IMR-90 (cell line): ENCODE measurements at regions not wholly inside any gene's neighbourhood (a gene's known extent, or its start where the extent isn't known, plus 50 kb on each side); places are given as distances from the start of the nearest gene placed in this dataset.

Source experiments
- ATAC-seq: fragments of 200-7000 bp; cut with Tn5 transposase; 2 replicates; pipeline ENCODE4 v1.9.1; 2020; ENCODE audit warnings: low read depth, mild to moderate bottlenecking, moderate library complexity
- BruUV-seq: library from RNA; stranded (reverse); fragments of 400-500 nt; replicated peaks from 2 replicates; lab custom pipeline; 2021; lab: Mats Ljungman, UMichigan
- CTCF ChIA-PET: fragments of 300-600 bp; formaldehyde crosslinking; extraction: SDS; loops from one replicate; lab custom pipeline; 2021; ENCODE audit warnings: antibody characterized with exemption; lab: Yijun Ruan, JAX
- POLR2A ChIA-PET: fragments of 300-600 bp; sonication (Branson Sonifier 250); formaldehyde crosslinking; loops from one replicate; lab custom pipeline; 2022; ENCODE audit warnings: antibody characterized with exemption; ENCODE audit not compliant: unreplicated experiment; lab: Charles Lee
- DNase-seq: peaks from one replicate; pipeline ENCODE4 v3.0.0; 2013
- H2AFZ ChIP-seq: replicated peaks from 2 replicates; pipeline ENCODE3; 2013; ENCODE audit warnings: low read length, mild to moderate bottlenecking; ENCODE audit not compliant: poor library complexity
- H2AK5ac ChIP-seq: 2 replicates; pipeline ENCODE4 v1.6.1; 2013; ENCODE audit warnings: low read depth, low read length, inconsistent platforms
- H2AK9ac ChIP-seq: replicated peaks from 2 replicates; pipeline ENCODE3; 2013; ENCODE audit warnings: mild to moderate bottlenecking, low read depth, low read length, moderate library complexity; ENCODE audit not compliant: poor library complexity
- H2BK120ac ChIP-seq: 2 replicates; pipeline ENCODE4 v1.6.1; 2013; ENCODE audit warnings: low read depth, low read length, inconsistent platforms
- H2BK15ac ChIP-seq: 3 replicates; pipeline ENCODE4 v1.6.1; 2013; ENCODE audit warnings: low read depth, low read length, inconsistent platforms
- H2BK20ac ChIP-seq: 2 replicates; pipeline ENCODE4 v1.6.1; 2013; ENCODE audit warnings: low read depth, mild to moderate bottlenecking, inconsistent platforms, low read length, moderate library complexity
- H2BK5ac ChIP-seq: 2 replicates; pipeline ENCODE4 v1.6.1; 2013; ENCODE audit warnings: mild to moderate bottlenecking, low read depth, low read length, inconsistent platforms; ENCODE audit not compliant: poor library complexity, severe bottlenecking
- H3K14ac ChIP-seq: replicated peaks from 2 replicates; pipeline ENCODE4 v1.6.1; 2013; ENCODE audit warnings: low read depth, low read length, inconsistent platforms
- H3K18ac ChIP-seq: 2 replicates; pipeline ENCODE4 v1.6.1; 2013; ENCODE audit warnings: low read depth, low read length, control low read depth
- H3K23ac ChIP-seq: 2 replicates; pipeline ENCODE4 v1.6.1; 2013; ENCODE audit warnings: low read depth, low read length, inconsistent platforms
- H3K27ac ChIP-seq: 2 replicates; pipeline ENCODE4 v1.5.1; 2013; ENCODE audit warnings: mild to moderate bottlenecking, control low read depth, low read length; ENCODE audit not compliant: insufficient read depth
- H3K27me3 ChIP-seq: 2 replicates; pipeline ENCODE4 v1.6.1; 2013; ENCODE audit warnings: low read length; ENCODE audit not compliant: control insufficient read depth, insufficient read depth
- H3K36me3 ChIP-seq: 2 replicates; pipeline ENCODE4 v1.6.1; 2013; ENCODE audit warnings: low read length, mixed read lengths; ENCODE audit not compliant: control insufficient read depth, insufficient read depth
- H3K4ac ChIP-seq: 2 replicates; pipeline ENCODE4 v1.6.1; 2013; ENCODE audit warnings: low read depth, low read length, inconsistent platforms
- H3K4me1 ChIP-seq: 2 replicates; pipeline ENCODE4 v1.6.1; 2013; ENCODE audit warnings: low read length, mixed read lengths; ENCODE audit not compliant: control insufficient read depth, insufficient read depth
- H3K4me2 ChIP-seq: 2 replicates; pipeline ENCODE4 v1.6.1; 2013; ENCODE audit warnings: low read depth, mild to moderate bottlenecking, control low read depth, low read length, moderate library complexity
- H3K4me3 ChIP-seq: 2 replicates; pipeline ENCODE4 v1.5.1; 2013; ENCODE audit warnings: low read depth, mild to moderate bottlenecking, control low read depth, low read length, moderate library complexity; ENCODE audit not compliant: insufficient read depth
- H3K56ac ChIP-seq: 2 replicates; pipeline ENCODE4 v1.6.1; 2013; ENCODE audit warnings: low read length, inconsistent platforms; ENCODE audit not compliant: insufficient read depth; ENCODE audit errors: extremely low read depth
- H3K79me1 ChIP-seq, 2 experiments: 2 replicates each; pipeline ENCODE4 v1.6.1; 2013; ENCODE audit warnings: low read length in 2 of 2, inconsistent platforms in 1 of 2, low read depth in 1 of 2
- H3K9ac ChIP-seq: 2 replicates; pipeline ENCODE4 v1.6.1; 2013; ENCODE audit warnings: low read depth, low read length, control low read depth
- H3K9me1 ChIP-seq: 2 replicates; pipeline ENCODE4 v1.6.1; 2013; ENCODE audit warnings: low read length, inconsistent platforms; ENCODE audit not compliant: insufficient read depth
- H3K9me3 ChIP-seq: 2 replicates; pipeline ENCODE4 v1.6.1; 2013; ENCODE audit warnings: low read length; ENCODE audit not compliant: control insufficient read depth, insufficient read depth
- H4K20me1 ChIP-seq: 2 replicates; pipeline ENCODE4 v1.6.1; 2013; ENCODE audit warnings: low read length, inconsistent platforms; ENCODE audit not compliant: insufficient read depth
- H4K5ac ChIP-seq: 2 replicates; pipeline ENCODE4 v1.6.1; 2013; ENCODE audit warnings: mild to moderate bottlenecking, low read depth, low read length, control low read depth
- H4K8ac ChIP-seq, 2 experiments: 2 replicates each; pipeline ENCODE4 v1.6.1; 2013; ENCODE audit warnings: low read depth in 2 of 2, low read length in 2 of 2, control low read depth in 1 of 2, inconsistent platforms in 1 of 2
- H4K91ac ChIP-seq: 2 replicates; pipeline ENCODE4 v1.6.1; 2013; ENCODE audit warnings: low read depth, low read length, inconsistent platforms; ENCODE audit not compliant: insufficient read depth
- BHLHE40 ChIP-seq: fragments of 150-350 bp; IDR thresholded peaks from 2 replicates; pipeline ENCODE4 v1.6.1; 2016; ENCODE audit warnings: mild to moderate bottlenecking, low read depth, low read length
- CEBPB ChIP-seq: IDR thresholded peaks from 2 replicates; pipeline ENCODE4 v1.6.1; 2012; ENCODE audit warnings: low read depth, low read length, improper control_type of control experiment
- CHD1 ChIP-seq: IDR thresholded peaks from 2 replicates; pipeline ENCODE4 v1.6.1; 2012; ENCODE audit warnings: low read depth, low read length, improper control_type of control experiment
- CTCF ChIP-seq: conservative IDR thresholded peaks from 2 replicates; pipeline ENCODE4 v1.5.1; 2012; ENCODE audit warnings: mild to moderate bottlenecking, low read depth, low read length, improper control_type of control experiment
- RFX5 ChIP-seq: IDR thresholded peaks from 2 replicates; pipeline ENCODE4 v1.8.0; 2012; ENCODE audit warnings: low read depth, mild to moderate bottlenecking, low read length, moderate library complexity
- WGBS, 2 experiments: methylation state at CpG; one replicate each; pipeline versions ENCODE4 v1.1.5 to v1.1.7; 2013; ENCODE audit warnings: missing lambda C conversion rate in 2 of 2; ENCODE audit not compliant: insufficient read length in 1 of 2; ENCODE audit errors: extremely low coverage in 2 of 2; 5-methylcytosine and 5-hydroxymethylcytosine counted together
- dilution Hi-C: fragments of 300-500 bp; cut with HindIII; formaldehyde crosslinking; loops from one replicate; pipeline ENCODE4 v1.14.3; 2018; ENCODE audit warnings: low sequenced_read_pairs; ENCODE audit not compliant: unreplicated experiment
- in situ Hi-C: fragments of 300-500 bp; cut with MboI; formaldehyde crosslinking; loops from 3 replicates; pipeline ENCODE4 v1.14.3; 2019; ENCODE audit warnings: low sequenced_read_pairs, inconsistent platforms, mixed read lengths
- intact Hi-C: fragments of 100-400 bp; cut with micrococcal nuclease; formaldehyde crosslinking; loops from 2 replicates; pipeline ENCODE4 v1.10.0; 2022
- TF ChIP-seq, protein P1 (sequence below): fragments of 150-350 bp; IDR thresholded peaks from 2 replicates; pipeline ENCODE4 v1.6.1; 2016; ENCODE audit warnings: low read depth, mild to moderate bottlenecking, low read length, moderate library complexity, borderline replicate concordance

GRCh38 chr5:126370796-126371718 is 52.2 kb upstream of the GRAMD2B start:
- Histone ChIP-seq H3K27ac (no peak overlapping the region), H2BK120ac (peak overlapping the region; percentile 30; the same call in 1 of the 2 replicates), H2BK20ac (peak overlapping the region; percentile 58; the same call in 1 of the 2 replicates), H3K9me1 (peaks cover 13% of the 10 kb centered on the region), H3K18ac (0 out of 2 replicates have a peak overlapping the region, but pooled peaks have one; percentile 26), H3K56ac (no peak overlapping the region), H4K5ac (no peak overlapping the region), H2BK5ac (peak overlapping the region; percentile 7), H3K4me3 (no peak overlapping the region), H2AFZ (peak overlapping the region; percentile 69), H3K23ac (no peak overlapping the region), H2BK15ac (peak overlapping the region; percentile 13; the same call in 1 of the 3 replicates), H4K8ac (peak overlapping the region in 1 of 2 experiments; percentile 33; a peak in 1 of 4 replicates), H3K9ac (no peak overlapping the region), H3K9me3 (no peaks in the 10 kb centered on the region), H3K4me1 (peaks cover 17% of the 10 kb centered on the region), H4K20me1 (no peaks in the 10 kb centered on the region), H2AK5ac (peak overlapping the region; percentile 54; the same call in 1 of the 2 replicates), H3K27me3 (no peaks in the 10 kb centered on the region), H3K4ac (no peak overlapping the region; the same call in 1 of the 2 replicates), H3K4me2 (no peak overlapping the region), H3K36me3 (no peaks in the 10 kb centered on the region), H3K79me1 (no peaks in the 10 kb centered on the region), H3K14ac (peak overlapping the region; percentile 0; the same call in 1 of the 2 replicates), H4K91ac (no peak overlapping the region; the same call in 1 of the 2 replicates), H2AK9ac (peak overlapping the region; percentile 11)
- in situ Hi-C loops (no loop called here), intact Hi-C loops (no loop called here), dilution Hi-C loops (no loop called here)
- WGBS, 2 experiments: 100% methylated on average over 9 of the region's 12 CpGs; no CpG with 5 or more reads in 1 of the 2 experiments
- TF ChIP-seq CHD1: no peak
- peak; percentile 3; the same call in 1 of the 2 replicates for TF ChIP-seq CEBPB
- TF ChIP-seq RFX5: no peak
- no peak for TF ChIP-seq CTCF
- TF ChIP-seq, protein P1, sequence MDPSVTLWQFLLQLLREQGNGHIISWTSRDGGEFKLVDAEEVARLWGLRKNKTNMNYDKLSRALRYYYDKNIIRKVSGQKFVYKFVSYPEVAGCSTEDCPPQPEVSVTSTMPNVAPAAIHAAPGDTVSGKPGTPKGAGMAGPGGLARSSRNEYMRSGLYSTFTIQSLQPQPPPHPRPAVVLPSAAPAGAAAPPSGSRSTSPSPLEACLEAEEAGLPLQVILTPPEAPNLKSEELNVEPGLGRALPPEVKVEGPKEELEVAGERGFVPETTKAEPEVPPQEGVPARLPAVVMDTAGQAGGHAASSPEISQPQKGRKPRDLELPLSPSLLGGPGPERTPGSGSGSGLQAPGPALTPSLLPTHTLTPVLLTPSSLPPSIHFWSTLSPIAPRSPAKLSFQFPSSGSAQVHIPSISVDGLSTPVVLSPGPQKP: no peak
- no peak for TF ChIP-seq BHLHE40
- peak; percentile 78 for DNase-seq
- peak; percentile 67 for ATAC-seq
- BruUV-seq: no TSS peak
- POLR2A ChIA-PET: no interaction called here
- CTCF ChIA-PET: interaction anchor here (0.9 kb wide), 1 partner anchor 11 kb away, joined by 3 read pairs; no protein-coding TSS in a partner anchor
